ENCODE measurements at regions not wholly inside any gene's neighbourhood (a gene's known extent, or its start where the extent isn't known, plus 50 kb on each side); places are given as distances from the start of the nearest gene placed in this dataset.

- peaks cover 2% of the 10 kb centered on the region for H3K4me1 Mint-ChIP-seq (ENCODE audit: low read depth, unreplicated experiment)
- no peaks in the 10 kb centered on the region for H3K9me3 Mint-ChIP-seq (ENCODE audit: low read depth, unreplicated experiment)
- H3K27me3 Mint-ChIP-seq (ENCODE audit: unreplicated experiment): no peaks in the 10 kb centered on the region
- no peak for DNase-seq
- intact Hi-C loops (cut with micrococcal nuclease; ENCODE audit: unreplicated experiment): no loop called here
- H3K4me3 Mint-ChIP-seq (ENCODE audit: low read depth, unreplicated experiment): no peak overlapping the region
- no peak for TF ChIP-seq CTCF (IDR thresholded peaks at IDR 0.05; ENCODE audit: unreplicated experiment)
- H3K27ac Mint-ChIP-seq (ENCODE audit: unreplicated experiment): no peak overlapping the region
- CTCF ChIA-PET: no interaction called here
- BruUV-seq (replicated peaks): no TSS peak
- no peaks in the 10 kb centered on the region for H3K36me3 Mint-ChIP-seq (ENCODE audit: insufficient read depth, unreplicated experiment)
These were observed 313.9 kb downstream of the TLE1 start for GRCh38 chr9:81375187-81376100.

DNA sequence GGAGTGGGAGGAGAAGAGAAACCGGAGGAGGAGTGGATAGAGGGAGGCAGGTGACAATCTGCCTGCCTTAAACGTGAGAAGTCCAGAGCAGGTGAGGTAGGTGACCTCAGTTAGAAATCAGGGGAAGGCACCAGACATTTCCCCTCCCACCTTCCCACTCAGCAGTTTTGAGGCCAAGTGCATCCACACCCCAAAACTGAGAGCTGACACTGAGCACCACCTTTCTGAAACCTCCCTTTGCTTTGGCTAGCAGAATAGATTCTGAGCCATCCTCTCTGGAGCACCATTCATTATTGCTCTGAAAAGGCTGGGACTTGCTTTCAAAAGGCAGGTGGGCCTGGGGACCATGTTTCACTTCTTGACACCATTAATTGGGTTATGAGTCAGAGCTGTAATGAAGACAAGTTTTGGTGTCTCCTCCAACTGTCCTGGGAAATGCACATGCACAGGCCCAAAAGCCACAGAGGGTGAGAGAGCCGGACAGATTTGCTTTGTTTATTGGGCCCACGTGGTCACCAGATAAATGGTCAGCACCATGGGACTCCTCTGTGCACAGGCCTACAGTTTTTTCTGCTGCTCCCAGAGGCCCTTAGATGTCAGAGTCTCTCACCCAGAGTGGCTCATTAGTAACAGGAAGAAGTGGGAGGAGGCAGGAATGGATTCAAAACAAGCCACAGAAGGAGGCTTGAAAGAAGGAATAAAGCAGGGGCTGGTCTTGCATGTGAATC, 314.7 kb downstream of the TLE1 start:
- H3K4me3 Mint-ChIP-seq (ENCODE audit: low read depth, unreplicated experiment): no peak overlapping the region
- CTCF ChIA-PET: no interaction called here
- H3K27ac Mint-ChIP-seq (ENCODE audit: unreplicated experiment): no peak overlapping the region
- no peak for DNase-seq
- no peaks in the 10 kb centered on the region for H3K4me1 Mint-ChIP-seq (ENCODE audit: low read depth, unreplicated experiment)
- no TSS peak for BruUV-seq (replicated peaks)
- intact Hi-C loops (cut with micrococcal nuclease; ENCODE audit: unreplicated experiment): no loop called here
- no peaks in the 10 kb centered on the region for H3K9me3 Mint-ChIP-seq (ENCODE audit: low read depth, unreplicated experiment)
- TF ChIP-seq CTCF (IDR thresholded peaks at IDR 0.05; ENCODE audit: unreplicated experiment): no peak
- H3K36me3 Mint-ChIP-seq (ENCODE audit: insufficient read depth, unreplicated experiment): no peaks in the 10 kb centered on the region
- H3K27me3 Mint-ChIP-seq (ENCODE audit: unreplicated experiment): no peaks in the 10 kb centered on the region

DNA sequence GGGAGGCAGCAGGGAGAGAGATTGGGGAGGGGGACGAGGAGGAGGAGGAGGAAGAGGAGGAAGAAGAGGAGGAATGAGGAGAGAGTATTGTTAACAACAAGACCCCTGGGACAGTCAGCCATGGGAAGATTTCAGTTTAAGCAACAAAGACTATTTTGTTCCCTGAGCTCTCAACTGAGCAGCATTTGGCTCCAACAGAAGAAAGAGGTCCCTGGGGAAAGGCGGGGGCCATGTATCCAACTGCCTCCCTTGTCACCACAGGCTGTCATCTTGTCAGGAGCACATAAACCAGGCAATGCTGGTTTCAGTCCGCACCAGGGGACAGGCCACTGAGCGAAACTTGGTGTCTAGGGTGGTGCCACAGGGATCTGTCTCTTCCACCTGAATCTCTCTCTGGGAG, 316.1 kb downstream of the TLE1 start:
- Mint-ChIP-seq H3K4me3 (ENCODE audit: low read depth, unreplicated experiment) (no peak overlapping the region), H3K27ac (ENCODE audit: unreplicated experiment) (no peak overlapping the region), H3K9me3 (ENCODE audit: low read depth, unreplicated experiment) (no peaks in the 10 kb centered on the region), H3K36me3 (ENCODE audit: insufficient read depth, unreplicated experiment) (no peaks in the 10 kb centered on the region), H3K4me1 (ENCODE audit: low read depth, unreplicated experiment) (no peaks in the 10 kb centered on the region), H3K27me3 (ENCODE audit: unreplicated experiment) (no peaks in the 10 kb centered on the region)
- no TSS peak for BruUV-seq (replicated peaks)
- TF ChIP-seq CTCF (IDR thresholded peaks at IDR 0.05; ENCODE audit: unreplicated experiment): no peak
- DNase-seq: no peak
- intact Hi-C loops (cut with micrococcal nuclease; ENCODE audit: unreplicated experiment): no loop called here
- CTCF ChIA-PET: no interaction called here

DNA sequence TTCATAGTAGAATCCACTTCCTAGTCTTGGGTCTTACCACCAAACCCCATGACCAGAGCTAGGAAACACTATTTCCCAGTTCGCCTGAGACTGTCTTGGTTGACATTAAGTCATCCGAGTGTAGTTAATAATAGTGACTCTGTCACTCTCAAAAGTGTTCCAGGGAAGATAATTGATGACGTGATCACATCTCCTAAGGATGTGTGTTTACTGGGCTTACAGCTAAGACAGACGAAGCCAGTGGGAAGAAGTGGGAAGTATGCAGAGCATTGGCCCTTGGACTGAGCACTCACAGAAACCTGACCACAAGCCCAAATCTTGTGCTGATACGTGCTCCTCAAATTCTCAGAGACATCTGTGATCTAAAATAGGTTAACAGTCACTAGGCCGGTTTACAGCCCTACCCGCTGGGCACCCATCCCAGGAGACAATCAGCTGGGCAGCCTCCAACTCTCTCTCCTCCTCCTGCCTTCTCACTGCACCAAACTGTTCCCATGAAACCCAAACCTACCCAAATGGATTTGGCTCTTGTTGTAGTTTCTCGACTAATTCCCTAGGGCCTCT, 316.6 kb downstream of the TLE1 start:
- Mint-ChIP-seq H3K9me3 (ENCODE audit: low read depth, unreplicated experiment) (no peaks in the 10 kb centered on the region), H3K4me1 (ENCODE audit: low read depth, unreplicated experiment) (no peaks in the 10 kb centered on the region), H3K4me3 (ENCODE audit: low read depth, unreplicated experiment) (no peak overlapping the region), H3K36me3 (ENCODE audit: insufficient read depth, unreplicated experiment) (no peaks in the 10 kb centered on the region), H3K27me3 (ENCODE audit: unreplicated experiment) (no peaks in the 10 kb centered on the region), H3K27ac (ENCODE audit: unreplicated experiment) (no peak overlapping the region)
- TF ChIP-seq CTCF (IDR thresholded peaks at IDR 0.05; ENCODE audit: unreplicated experiment): no peak
- intact Hi-C loops (cut with micrococcal nuclease; ENCODE audit: unreplicated experiment): no loop called here
- DNase-seq: no peak
- CTCF ChIA-PET: no interaction called here
- no TSS peak for BruUV-seq (replicated peaks)
